Activated B cell treated with CpG ODN at 0.5 μM for 24 hours (primary cell): ENCODE measurements at regions not wholly inside any gene's neighbourhood (a gene's known extent, or its start where the extent isn't known, plus 50 kb on each side); places are given as distances from the start of the nearest gene placed in this dataset.

Experiments used
- ATAC-seq: fragments of 200-7000 bp; cut with Tn5 transposase; one replicate; pipeline ENCODE4 v1.10.0; 2021; ENCODE audit warnings: low read depth, mild to moderate bottlenecking, moderate library complexity
- CTCF ChIA-PET: fragments of 350-600 bp; sonication (Branson Sonifier 250); formaldehyde crosslinking; loops from one replicate; lab custom pipeline; 2021; ENCODE audit warnings: antibody characterized with exemption; lab: Charles Lee
- POLR2A ChIA-PET: fragments of 350-600 bp; sonication (Branson Sonifier 250); formaldehyde crosslinking; loops from one replicate; lab custom pipeline; 2021; ENCODE audit warnings: antibody characterized with exemption; lab: Charles Lee
- DNase-seq: peaks from one replicate; pipeline ENCODE4 v3.0.0; 2022
- H3K27ac Mint-ChIP-seq: one replicate; pipeline ENCODE4 v1.8.0; 2020; ENCODE audit warnings: mixed read lengths
- H3K27me3 Mint-ChIP-seq: one replicate; pipeline ENCODE4 v1.8.0; 2021; ENCODE audit warnings: mixed read lengths
- H3K36me3 Mint-ChIP-seq: one replicate; pipeline ENCODE4 v1.8.0; 2021; ENCODE audit warnings: low read depth, mixed read lengths
- H3K4me1 Mint-ChIP-seq: one replicate; pipeline ENCODE4 v1.8.0; 2021; ENCODE audit warnings: mixed read lengths
- H3K4me3 Mint-ChIP-seq: one replicate; pipeline ENCODE4 v1.8.0; 2020; ENCODE audit warnings: mild to moderate bottlenecking, mixed read lengths
- H3K9me3 Mint-ChIP-seq: one replicate; pipeline ENCODE4 v1.8.0; 2020; ENCODE audit warnings: mixed read lengths
- CTCF ChIP-seq: fragments of 200-600 bp; IDR thresholded peaks from one replicate; pipeline ENCODE4 v1.8.0; 2022; ENCODE audit warnings: antibody characterized with exemption, mild to moderate bottlenecking
- intact Hi-C: fragments of 100-400 bp; cut with micrococcal nuclease; formaldehyde crosslinking; loops from one replicate; pipeline ENCODE4 v1.15.1; 2024

DNA sequence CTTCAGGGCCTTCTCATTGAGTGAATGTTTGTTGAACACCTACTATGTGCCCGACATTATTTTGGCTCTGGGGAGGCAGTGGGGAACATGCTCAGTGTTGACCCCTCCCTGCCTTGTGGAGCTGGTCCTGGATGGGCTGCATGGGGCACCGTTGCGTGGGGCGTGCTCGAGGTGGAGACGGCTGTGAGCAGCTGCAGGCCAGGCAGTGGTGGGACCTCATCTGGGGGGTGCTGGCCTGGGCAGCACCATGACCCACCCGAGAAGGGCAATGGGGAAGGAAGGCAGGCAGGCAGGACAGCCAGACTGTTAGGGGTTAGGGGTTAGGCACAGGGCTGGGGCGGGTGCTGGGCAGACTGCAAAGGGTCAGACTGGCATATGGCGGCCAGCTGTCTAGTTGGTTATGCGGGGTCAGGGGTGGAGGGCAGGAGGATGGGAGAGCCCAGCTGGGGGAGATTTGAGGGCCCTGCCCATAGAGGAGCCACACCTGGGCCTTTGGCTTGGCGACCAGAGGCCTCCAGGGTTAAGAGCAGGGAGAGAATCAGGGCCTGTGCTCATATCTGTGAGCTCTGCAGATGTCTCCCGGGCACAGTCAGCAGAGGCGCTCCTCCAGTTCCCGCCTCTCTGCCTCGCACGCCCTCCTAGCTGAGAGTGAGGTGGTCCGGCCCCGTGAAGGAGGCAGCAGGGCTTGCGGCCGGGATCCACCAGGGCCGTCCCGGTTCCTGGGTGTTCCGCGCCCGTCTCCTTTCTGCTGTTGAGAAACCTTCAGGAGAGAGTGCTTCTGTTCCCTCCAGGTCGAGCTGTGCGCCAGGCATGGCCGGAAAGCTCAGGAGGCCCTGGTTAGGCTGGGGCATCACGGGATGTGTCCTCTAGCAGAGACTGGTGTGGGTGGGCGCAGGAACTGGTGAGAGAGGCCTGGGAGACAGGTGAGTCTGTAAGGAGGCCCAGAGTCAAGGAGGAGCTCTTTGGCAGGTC is 73.3 kb downstream of the RGS12 start:
- TF ChIP-seq CTCF = no peak
- Mint-ChIP-seq H3K4me3 (no peak overlapping the region), H3K27me3 (peaks cover 9% of the 10 kb centered on the region), H3K36me3 (no peaks in the 10 kb centered on the region), H3K4me1 (peaks cover 19% of the 10 kb centered on the region), H3K27ac (no peak overlapping the region), H3K9me3 (no peaks in the 10 kb centered on the region)
- POLR2A ChIA-PET = no interaction called here
- no peak for DNase-seq
- ATAC-seq = no peak
- intact Hi-C loops = no loop called here
- CTCF ChIA-PET = interaction anchor here (1.2 to 1.9 kb wide), 2 partner anchors 9 to 20 kb away, joined by 4 to 6 read pairs; no protein-coding TSS in a partner anchor

GRCh38 chr4:3366893-3367775 is 74.3 kb downstream of the RGS12 start:
- Mint-ChIP-seq H3K4me3 (no peak overlapping the region), H3K27ac (no peak overlapping the region), H3K4me1 (peaks cover 19% of the 10 kb centered on the region), H3K27me3 (peaks cover 13% of the 10 kb centered on the region), H3K9me3 (no peaks in the 10 kb centered on the region), H3K36me3 (no peaks in the 10 kb centered on the region)
- CTCF ChIA-PET = interaction anchor here (1.2 to 1.9 kb wide), 3 partner anchors 10 to 21 kb away, joined by 3 to 6 read pairs (median 4); no protein-coding TSS in a partner anchor
- DNase-seq (no peak), ATAC-seq (no peak)
- intact Hi-C loops = no loop called here
- no peak for TF ChIP-seq CTCF
- POLR2A ChIA-PET = no interaction called here

DNA sequence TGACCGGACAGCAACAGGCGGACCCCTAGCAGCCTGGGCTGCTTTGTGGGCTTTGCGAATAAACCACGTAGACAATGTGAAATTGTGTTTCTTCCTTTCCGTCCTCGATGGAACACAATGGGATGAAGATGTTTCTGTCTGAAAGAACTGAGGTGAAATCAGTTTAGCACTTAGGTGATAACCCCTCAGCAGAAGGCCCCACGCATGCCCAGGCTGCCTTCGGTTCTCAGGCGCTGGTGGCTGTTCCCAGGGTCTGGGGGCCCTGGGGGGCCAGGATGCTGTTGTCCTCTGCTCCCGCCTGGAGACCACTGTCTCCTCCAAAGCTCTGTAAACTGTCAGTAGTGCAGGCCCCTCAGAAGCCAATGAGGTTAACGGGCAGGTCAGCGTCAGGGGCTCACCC is 73.9 kb upstream of the HGFAC start:
- Mint-ChIP-seq H3K9me3 (no peaks in the 10 kb centered on the region), H3K27me3 (peaks cover 13% of the 10 kb centered on the region), H3K27ac (no peak overlapping the region), H3K4me3 (no peak overlapping the region), H3K36me3 (no peaks in the 10 kb centered on the region), H3K4me1 (peaks cover 26% of the 10 kb centered on the region)
- no peak for TF ChIP-seq CTCF
- POLR2A ChIA-PET = no interaction called here
- CTCF ChIA-PET = interaction anchor here (1.2 kb wide), 1 partner anchor 21 kb away, joined by 3 read pairs; no protein-coding TSS in a partner anchor
- no peak for DNase-seq
- intact Hi-C loops = no loop called here
- ATAC-seq = no peak

GRCh38 chr4:3368334-3368733 is 73.4 kb upstream of the HGFAC start:
- DNase-seq (no peak), ATAC-seq (no peak)
- Mint-ChIP-seq H3K27ac (no peak overlapping the region), H3K9me3 (no peaks in the 10 kb centered on the region), H3K4me3 (no peak overlapping the region), H3K4me1 (peaks cover 30% of the 10 kb centered on the region), H3K36me3 (no peaks in the 10 kb centered on the region), H3K27me3 (peaks cover 12% of the 10 kb centered on the region)
- CTCF ChIA-PET = no interaction called here
- TF ChIP-seq CTCF = no peak
- POLR2A ChIA-PET = no interaction called here
- intact Hi-C loops = no loop called here
